ENCODE measurements at regions not wholly inside any gene's neighbourhood (a gene's known extent, or its start where the extent isn't known, plus 50 kb on each side); places are given as distances from the start of the nearest gene placed in this dataset.

- TF ChIP-seq CTCF (IDR thresholded peaks at IDR 0.05), result no peak
- no peak for TF ChIP-seq POLR2A (IDR thresholded peaks at IDR 0.05)
- no peak for TF ChIP-seq EP300 (IDR thresholded peaks at IDR 0.05)
- TF ChIP-seq POLR2AphosphoS5 (IDR thresholded peaks at IDR 0.05), result no peak
Measured at GRCh38 chr7:67426654-67427053, 430.0 kb downstream of the TYW1 start.
